ENCODE measurements at regions not wholly inside any gene's neighbourhood (a gene's known extent, or its start where the extent isn't known, plus 50 kb on each side); places are given as distances from the start of the nearest gene placed in this dataset.

- no peak for ATAC-seq
- intact Hi-C loops (cut with DNase I) = no loop called here
- no peaks in the 10 kb centered on the region for H3K27me3 ChIP-seq
- H3K4me3 ChIP-seq = no peak overlapping the region
- TF ChIP-seq POLR2A (IDR thresholded peaks at IDR 0.05) (no peak), CTCF (IDR thresholded peaks at IDR 0.05) (no peak)
- no peak overlapping the region for H3K27ac ChIP-seq
- H3K9me3 ChIP-seq = no peaks in the 10 kb centered on the region
- DNase-seq = no peak
- no peaks in the 10 kb centered on the region for H3K4me1 ChIP-seq
- no peaks in the 10 kb centered on the region for H3K36me3 ChIP-seq
Observed at GRCh38 chr9:28456861-28457260, 883.6 kb upstream of the C9orf72 start.

DNA sequence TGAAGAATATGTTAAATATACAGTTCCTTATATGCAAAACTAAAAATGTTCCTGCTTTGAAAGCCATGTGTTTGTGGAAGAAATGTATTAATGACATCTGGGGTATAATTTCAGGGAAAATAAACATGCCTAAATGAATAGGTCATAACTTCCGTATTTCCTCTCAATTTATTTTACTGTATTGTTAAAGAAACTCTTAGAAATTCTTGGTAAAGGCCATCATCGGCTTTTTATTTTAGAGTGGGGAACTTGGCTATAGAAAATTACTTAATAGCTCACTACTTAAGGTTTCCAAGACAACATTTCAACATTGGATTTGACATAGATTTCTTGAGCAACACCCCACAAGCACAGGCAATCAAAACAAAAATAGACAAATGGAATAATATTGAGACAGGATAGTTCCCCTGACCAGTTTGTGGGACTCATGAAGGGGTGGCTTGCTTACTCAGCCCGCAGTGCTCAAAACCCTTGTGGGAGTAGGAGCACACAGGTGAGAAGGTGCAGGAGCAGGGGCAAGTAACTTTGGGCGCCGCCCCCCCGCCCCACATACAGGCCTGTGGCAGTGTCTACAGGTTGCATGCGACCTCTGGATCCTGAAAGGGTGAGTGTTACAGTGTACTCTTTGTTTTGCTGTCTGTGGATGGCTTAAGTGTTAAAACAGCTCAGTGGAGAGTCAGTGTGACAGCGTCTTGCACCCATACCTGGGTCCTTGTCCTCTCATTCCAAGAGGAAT is 891.4 kb upstream of the C9orf72 start:
- intact Hi-C loops (cut with DNase I) = no loop called here
- peaks cover 0 to 30% (median 8%) of the 10 kb centered on the region in 12 donors for H3K9me3 ChIP-seq
- WGBS, 4 donors = 76 to 88% (median 85%) methylated on average over 8 of the region's 8 CpGs

GRCh38 chr9:28471261-28471660 is 898.0 kb upstream of the C9orf72 start:
- no peak for ATAC-seq

More for the DNA sequence above, 891.4 kb upstream of the C9orf72 start:
- ATAC-seq (no peak), DNase-seq (no peak)
- Histone ChIP-seq H3K36me3 (no peaks in the 10 kb centered on the region), H3K4me3 (no peak overlapping the region), H3K27ac (no peak overlapping the region), H3K27me3 (no peaks in the 10 kb centered on the region), H3K4me1 (no peaks in the 10 kb centered on the region)
- TF ChIP-seq CTCF (IDR thresholded peaks at IDR 0.05) (no peak), POLR2A (IDR thresholded peaks at IDR 0.05) (no peak)

DNA sequence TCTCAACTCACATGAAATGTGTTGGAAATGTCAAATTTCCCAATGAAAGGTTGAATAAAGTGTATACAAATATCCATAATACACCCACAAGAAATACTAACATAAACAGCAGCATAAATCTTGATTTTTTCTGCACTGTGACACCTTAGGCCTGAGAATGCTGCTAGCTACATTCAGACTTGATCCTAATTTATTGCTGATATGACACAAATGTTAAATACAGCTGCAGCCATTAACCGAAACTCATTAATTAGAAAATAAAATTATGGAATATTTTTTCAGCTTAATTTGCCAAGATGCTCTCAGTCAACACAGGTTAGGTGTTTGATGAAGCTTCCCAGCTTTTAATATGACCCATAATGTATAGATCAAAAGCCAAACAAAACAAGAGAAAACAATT is 914.3 kb upstream of the C9orf72 start:
- no peaks in the 10 kb centered on the region for H3K36me3 ChIP-seq
- no peak for DNase-seq
- intact Hi-C loops (cut with DNase I) = loop anchor here in 1 of 10 donors (10.0 kb wide), 1 partner anchor 57 kb away; no protein-coding TSS in a partner anchor
- 70 to 91% (median 76%) methylated on average over 1 of the region's 1 CpG for WGBS, 4 donors
- H3K4me3 ChIP-seq = no peak overlapping the region
- peaks cover 0 to 19% (median 0%) of the 10 kb centered on the region in 12 donors for H3K9me3 ChIP-seq
- no peaks in the 10 kb centered on the region for H3K4me1 ChIP-seq
- TF ChIP-seq CTCF (IDR thresholded peaks at IDR 0.05) (no peak), POLR2A (IDR thresholded peaks at IDR 0.05) (no peak)
- no peak overlapping the region for H3K27ac ChIP-seq
- ATAC-seq = no peak
- H3K27me3 ChIP-seq = no peaks in the 10 kb centered on the region

More at GRCh38 chr9:28471261-28471660, 898.0 kb upstream of the C9orf72 start:
- no peaks in the 10 kb centered on the region for H3K27me3 ChIP-seq
- H3K27ac ChIP-seq = no peak overlapping the region
- H3K36me3 ChIP-seq = no peaks in the 10 kb centered on the region
- DNase-seq = no peak
- WGBS, 4 donors = 53 to 68% (median 59%) methylated on average over 2 of the region's 2 CpGs
- intact Hi-C loops (cut with DNase I) = loop anchor here in 1 of 10 donors (10.0 kb wide), 1 partner anchor 64 kb away; no protein-coding TSS in a partner anchor
- H3K4me1 ChIP-seq = no peaks in the 10 kb centered on the region
- H3K4me3 ChIP-seq = no peak overlapping the region
- H3K9me3 ChIP-seq = peaks cover 0 to 27% (median 8%) of the 10 kb centered on the region in 12 donors
- TF ChIP-seq CTCF (IDR thresholded peaks at IDR 0.05) = no peak
- no peak for TF ChIP-seq POLR2A (IDR thresholded peaks at IDR 0.05)
